ENCODE measurements at regions not wholly inside any gene's neighbourhood (a gene's known extent, or its start where the extent isn't known, plus 50 kb on each side); places are given as distances from the start of the nearest gene placed in this dataset.
A peak's percentile ranks its signal among the peaks of the same experiment; 100 is the strongest.

GRCh38 chr16:73337373-73338296 is 289.7 kb upstream of the ZFHX3 start:
- no peak for DNase-seq
- intact Hi-C loops (cut with DNase I, micrococcal nuclease), result no loop called here
- ATAC-seq, result no peak

DNA sequence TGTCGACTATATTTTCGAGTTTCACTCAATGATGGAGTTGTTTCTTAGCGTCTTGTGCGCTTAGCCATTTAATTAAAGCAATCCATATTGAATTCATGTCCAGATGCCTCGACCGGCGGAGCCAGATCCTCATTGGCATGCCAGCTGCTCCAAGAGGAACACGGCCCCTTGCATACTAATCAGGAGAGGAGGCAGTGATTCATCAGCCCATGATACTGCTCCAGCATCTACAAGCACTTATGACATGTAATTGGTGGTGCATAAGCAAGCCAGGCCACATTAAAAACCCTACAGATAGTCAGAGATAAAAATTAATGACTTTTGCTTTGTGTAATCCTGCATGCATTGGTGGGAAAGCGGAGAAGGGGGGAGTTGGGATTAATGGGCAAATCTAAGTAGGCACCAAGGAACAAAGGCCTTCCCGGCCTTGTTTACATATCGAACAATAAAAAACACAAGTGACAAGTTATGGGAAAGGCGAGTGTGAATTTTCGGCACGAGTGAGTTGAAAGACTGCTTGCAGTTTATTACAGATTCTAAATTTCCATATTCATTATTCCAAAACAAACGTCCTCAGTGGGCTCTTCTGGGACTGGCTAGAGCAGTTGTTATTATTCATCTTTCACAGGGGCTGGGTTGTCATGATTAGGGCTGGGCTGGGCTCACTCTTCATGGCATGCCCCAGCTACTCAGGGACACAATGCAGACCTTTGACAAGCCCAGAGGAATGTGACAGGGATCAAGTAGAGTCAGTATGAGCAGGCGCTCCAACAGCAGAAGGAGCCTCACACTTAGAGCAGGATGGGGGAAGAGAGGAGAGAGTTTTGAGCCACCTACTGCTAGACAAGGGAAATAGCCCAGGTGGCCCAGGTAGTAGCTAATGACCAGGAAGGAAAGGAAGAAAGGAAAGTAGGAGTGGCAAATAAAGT is 281.7 kb upstream of the ZFHX3 start:
- intact Hi-C loops (cut with DNase I, micrococcal nuclease), result no loop called here
- peak in 1 of 2 donors; percentile 7 for DNase-seq
- ATAC-seq, result peak; percentile 90

- intact Hi-C loops (cut with DNase I, micrococcal nuclease), result no loop called here
- no peak for DNase-seq
- no peak for ATAC-seq
These were observed 279.0 kb upstream of the ZFHX3 start for GRCh38 chr16:73326770-73327470.

DNA sequence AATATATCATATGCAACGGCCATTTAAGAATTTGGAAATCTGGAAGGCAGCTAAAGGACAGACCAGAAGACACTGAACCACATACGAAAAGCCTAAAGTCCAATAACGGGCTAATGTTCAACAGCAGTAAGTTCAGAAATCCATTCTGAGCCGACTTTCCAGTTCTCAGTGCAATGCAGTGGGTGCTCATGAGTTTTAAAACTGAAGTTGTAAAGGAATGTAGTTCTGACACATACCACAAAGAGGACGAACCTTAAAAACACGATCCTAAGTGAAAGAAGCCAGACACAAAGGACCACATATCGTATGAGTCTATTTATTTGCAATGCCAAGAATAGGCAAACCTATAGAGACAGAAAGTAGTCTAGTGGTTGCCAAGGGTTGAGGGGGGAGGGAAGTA is 278.3 kb upstream of the ZFHX3 start:
- DNase-seq (no peak), ATAC-seq (no peak)
- intact Hi-C loops (cut with DNase I, micrococcal nuclease), result no loop called here

DNA sequence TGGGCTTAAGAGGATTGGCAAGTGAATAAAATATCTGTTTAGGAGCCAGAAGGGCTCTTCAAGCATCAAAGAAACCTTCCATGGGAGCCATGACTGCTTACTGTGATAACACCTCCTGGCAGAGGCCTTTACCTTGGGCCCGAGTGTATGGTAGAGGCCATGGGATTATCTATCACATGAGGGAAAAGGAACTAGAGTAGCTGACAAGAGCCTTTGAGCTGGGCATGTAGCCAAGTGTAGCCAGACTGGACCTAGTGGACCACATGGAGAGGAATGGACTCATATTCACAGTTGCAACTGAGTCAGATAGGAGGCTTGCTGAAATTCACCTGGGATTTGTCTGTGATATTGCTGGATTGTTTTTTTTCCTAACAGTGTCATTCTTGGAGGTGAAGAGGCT is 276.0 kb upstream of the ZFHX3 start:
- DNase-seq (peak; percentile 11 to 28), ATAC-seq (no peak)
- intact Hi-C loops (cut with DNase I, micrococcal nuclease), result no loop called here

DNA sequence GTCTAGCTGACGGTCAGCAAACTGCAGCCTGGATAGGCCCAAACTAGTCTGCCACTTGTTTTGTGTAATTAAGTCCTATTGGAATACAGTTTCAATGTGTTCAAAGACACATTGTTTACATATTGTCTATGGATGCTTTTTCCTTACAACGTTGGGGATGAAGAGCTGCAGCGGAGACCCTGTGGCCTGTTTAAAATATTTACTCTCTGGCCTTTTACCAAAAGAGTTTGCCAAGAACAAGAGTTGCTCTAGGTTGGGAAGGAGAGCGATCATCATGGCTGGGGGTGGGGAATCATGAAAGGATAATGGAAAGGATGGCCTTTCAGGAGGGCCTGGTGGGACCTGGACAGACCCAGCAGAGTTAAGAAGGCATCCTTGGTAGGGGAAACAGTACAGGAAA is 274.9 kb upstream of the ZFHX3 start:
- no peak for ATAC-seq
- intact Hi-C loops (cut with DNase I, micrococcal nuclease), result no loop called here
- no peak for DNase-seq

DNA sequence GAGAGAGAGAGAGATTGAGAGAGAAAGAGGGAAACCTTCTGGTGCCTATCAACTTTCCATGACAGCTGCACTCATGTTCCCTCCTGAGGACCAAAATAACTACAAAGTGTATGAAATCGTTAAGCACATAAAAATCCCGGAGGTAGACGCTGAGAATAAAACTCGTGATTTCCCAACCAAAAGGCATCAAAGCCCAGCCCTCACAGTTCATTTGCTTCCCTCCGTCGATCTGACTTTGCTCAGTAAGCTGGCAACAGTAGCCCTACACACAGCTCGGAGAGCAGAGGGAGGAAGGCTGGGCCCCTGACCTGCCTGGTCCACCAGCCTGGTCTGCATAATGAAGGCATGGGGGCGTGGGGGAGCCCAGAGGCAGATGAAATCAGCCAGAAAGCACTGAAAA is 273.9 kb upstream of the ZFHX3 start:
- ATAC-seq (no peak), DNase-seq (no peak)
- intact Hi-C loops (cut with DNase I, micrococcal nuclease), result no loop called here

- DNase-seq (no peak), ATAC-seq (no peak)
- intact Hi-C loops (cut with DNase I, micrococcal nuclease), result no loop called here
These were observed 271.8 kb upstream of the ZFHX3 start for GRCh38 chr16:73319737-73320136.

DNA sequence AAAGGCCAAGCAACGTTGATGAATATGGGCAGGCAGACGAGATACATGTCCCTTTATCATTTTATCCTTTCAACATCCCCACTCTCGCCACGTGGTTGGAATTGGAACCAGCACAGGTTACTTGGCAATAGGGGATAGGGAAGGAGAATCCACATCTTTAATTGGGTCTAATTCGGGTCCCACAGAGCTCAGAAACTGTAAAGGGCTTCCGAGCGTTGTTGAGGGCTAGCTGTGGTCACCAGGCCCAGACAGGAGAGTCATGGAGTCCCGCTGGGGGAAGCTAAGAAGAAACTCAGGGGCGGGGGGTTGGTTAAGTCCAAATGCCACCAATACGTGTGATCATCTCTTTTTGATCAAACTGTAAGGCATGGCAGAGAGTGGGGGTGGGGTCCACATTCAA is 271.3 kb upstream of the ZFHX3 start:
- intact Hi-C loops (cut with DNase I, micrococcal nuclease), result no loop called here
- ATAC-seq, result no peak
- no peak for DNase-seq

DNA sequence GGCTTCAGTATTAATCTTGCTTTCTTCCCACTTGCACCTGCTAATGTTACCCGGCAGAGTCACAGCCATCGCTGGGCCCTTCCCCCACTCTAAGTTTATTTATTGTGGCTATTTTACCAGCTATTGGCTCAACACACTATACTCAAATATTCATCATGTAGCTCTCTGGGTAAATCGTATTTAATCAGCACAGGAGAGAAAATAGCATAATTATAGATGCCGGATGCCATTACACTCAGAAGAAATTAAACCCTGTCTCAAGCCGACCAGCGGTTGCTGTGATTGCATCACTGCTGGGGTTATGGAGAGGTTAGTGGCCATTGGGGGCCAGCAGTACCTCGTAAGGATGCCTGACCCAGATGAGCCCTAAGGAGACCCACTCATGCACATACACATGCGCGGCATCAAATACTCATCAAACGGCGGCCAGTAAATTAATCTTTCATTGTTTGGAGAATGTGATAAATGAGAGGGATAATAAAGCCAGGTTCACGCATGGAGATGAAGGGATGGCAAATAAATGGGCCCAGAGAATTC is 269.5 kb upstream of the ZFHX3 start:
- DNase-seq, result no peak
- no peak for ATAC-seq
- intact Hi-C loops (cut with DNase I, micrococcal nuclease), result no loop called here

GRCh38 chr16:73315645-73316044 is 267.7 kb upstream of the ZFHX3 start:
- no peak for DNase-seq
- intact Hi-C loops (cut with DNase I, micrococcal nuclease), result no loop called here
- ATAC-seq, result no peak

DNA sequence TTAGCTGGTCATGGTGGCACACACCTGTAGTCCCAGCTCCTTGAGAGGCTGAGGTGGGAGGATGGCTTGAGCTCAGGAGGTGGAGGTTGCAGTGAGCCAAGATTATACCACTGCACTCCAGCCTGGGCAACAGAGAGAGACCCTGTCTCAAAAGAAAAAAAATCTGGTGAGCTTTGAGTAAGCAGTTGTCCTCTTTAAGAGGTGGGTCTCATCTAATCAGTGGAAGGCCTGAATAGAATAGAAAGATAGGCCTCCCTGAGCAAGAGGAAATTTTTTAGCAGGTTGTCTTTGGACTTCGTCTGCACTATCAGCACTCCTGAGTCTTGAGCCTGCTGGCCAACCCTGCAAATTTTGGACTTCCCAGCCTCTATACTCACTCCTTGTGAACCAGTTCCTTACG is 266.0 kb upstream of the ZFHX3 start:
- ATAC-seq (no peak), DNase-seq (no peak)
- intact Hi-C loops (cut with DNase I, micrococcal nuclease), result no loop called here

- intact Hi-C loops (cut with DNase I, micrococcal nuclease), result no loop called here
- no peak for ATAC-seq
- no peak for DNase-seq
These were observed 264.2 kb upstream of the ZFHX3 start for GRCh38 chr16:73311857-73312723.

DNA sequence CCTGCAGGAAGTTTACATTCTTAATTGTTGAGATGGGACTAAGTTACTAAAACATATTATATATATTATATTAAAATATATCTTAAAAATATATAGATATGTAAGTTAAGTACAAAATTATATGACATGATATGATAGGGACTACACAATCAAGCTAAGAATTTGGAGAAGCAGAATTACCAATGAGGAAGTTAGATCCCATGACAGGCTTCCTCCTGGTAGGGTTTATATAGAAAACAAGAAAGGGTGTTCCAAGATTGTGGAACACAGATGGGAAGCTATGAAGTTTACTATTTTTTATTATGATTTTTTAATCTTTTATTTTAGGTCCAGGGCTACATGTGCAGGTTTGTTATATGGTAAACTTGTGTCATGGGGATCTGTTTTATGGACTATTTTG is 260.8 kb upstream of the ZFHX3 start:
- DNase-seq (no peak), ATAC-seq (no peak)
- intact Hi-C loops (cut with DNase I, micrococcal nuclease), result no loop called here

DNA sequence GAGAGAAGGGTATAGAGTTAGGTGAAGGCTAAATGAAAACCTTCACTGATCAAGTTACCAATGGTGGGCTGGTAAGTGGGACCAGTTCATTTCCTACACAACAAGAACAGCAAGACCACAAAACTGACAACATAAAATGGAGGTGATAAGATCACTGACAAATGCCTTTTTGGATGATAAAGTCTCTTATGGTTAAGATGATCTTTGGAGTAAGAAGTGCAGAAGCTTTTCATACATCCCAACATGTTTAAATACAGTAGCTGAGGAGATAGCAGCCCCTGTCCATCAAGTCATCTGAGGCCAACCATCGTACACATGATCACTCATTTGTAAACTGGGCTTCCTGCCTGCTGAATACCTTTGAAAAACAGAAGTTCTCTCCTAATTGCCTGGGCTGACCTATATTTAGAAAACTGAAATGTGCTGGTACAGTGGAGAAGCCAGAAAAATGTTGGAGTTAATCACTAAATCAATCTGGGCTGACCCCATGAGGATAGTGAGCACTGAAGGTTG is 259.0 kb upstream of the ZFHX3 start:
- ATAC-seq (no peak), DNase-seq (no peak)
- intact Hi-C loops (cut with DNase I, micrococcal nuclease), result no loop called here

- intact Hi-C loops (cut with DNase I, micrococcal nuclease), result no loop called here
- ATAC-seq (no peak), DNase-seq (no peak)
These were observed 256.3 kb upstream of the ZFHX3 start for GRCh38 chr16:73304008-73304774.

GRCh38 chr16:73302942-73303341 is 255.0 kb upstream of the ZFHX3 start:
- intact Hi-C loops (cut with DNase I, micrococcal nuclease), result no loop called here
- no peak for ATAC-seq
- DNase-seq, result no peak
